GDM1 (cell line): ENCODE measurements at regions not wholly inside any gene's neighbourhood (a gene's known extent, or its start where the extent isn't known, plus 50 kb on each side); places are given as distances from the start of the nearest gene placed in this dataset.

Experiments
- DNase-seq: peaks from one replicate; lab custom pipeline; 2025; lab: John Stamatoyannopoulos, UW

DNA sequence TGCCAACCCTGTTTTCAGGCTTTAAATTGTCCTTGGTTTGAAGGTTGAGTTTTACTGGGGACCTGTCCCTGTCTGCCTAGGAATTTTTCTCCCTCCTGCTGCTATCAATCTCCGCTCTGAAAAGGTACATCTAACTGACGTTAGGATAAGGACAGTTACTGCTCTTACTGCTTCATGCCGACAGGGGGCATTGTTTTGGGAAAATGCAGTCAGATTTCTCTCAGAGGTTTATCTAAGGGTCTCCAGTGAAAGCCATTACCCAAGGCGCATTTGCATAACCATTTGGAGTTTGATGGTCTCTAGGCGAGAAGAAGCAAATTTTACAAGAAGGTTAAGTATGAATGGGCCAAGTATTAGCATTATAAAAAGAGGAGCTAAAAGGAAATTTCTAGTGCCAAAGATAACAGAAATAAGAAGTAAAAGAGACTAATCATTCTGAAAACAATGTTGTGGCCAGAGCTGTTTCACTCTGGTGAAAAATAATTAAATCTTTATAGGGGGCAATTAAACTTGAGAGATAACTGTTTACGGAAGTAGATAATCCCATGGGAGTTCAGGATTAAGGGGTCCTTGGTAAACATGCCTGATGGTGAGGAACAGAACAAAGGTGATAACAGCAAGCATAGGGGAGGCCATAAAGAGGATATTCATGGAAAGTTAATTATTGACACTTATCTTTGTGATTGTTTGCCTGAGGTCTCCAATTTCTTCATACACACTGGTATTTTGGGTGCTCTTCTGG lies 605.0 kb downstream of the MTRR start:
- no peak for DNase-seq

- DNase-seq = no peak
Measured at GRCh38 chr5:8474569-8474930, 605.6 kb downstream of the MTRR start.

DNA sequence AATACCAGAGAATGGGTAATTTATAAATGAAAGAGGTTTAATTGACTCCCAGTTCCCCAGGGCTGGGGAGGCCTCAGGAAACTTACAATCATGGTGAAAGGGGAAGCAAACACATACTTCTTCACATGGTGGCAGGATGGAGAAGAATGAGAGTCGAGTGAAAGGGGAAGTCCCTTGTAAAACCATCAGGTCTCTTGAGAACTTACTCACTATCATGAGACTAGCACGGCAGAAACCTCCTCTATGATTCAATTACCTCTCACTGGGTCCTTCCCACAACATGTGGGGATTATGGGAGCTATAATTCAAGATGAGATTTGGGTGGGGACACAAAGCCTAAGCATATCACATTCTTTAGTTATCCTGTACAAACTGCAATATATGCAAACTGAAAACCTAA lies 609.4 kb downstream of the MTRR start:
- no peak for DNase-seq

- no peak for DNase-seq
Measured at GRCh38 chr5:8481007-8481406, 612.1 kb downstream of the MTRR start.

GRCh38 chr5:8491254-8491653 lies 622.3 kb downstream of the MTRR start:
- no peak for DNase-seq

GRCh38 chr5:8493176-8493575 lies 624.2 kb downstream of the MTRR start:
- DNase-seq = no peak

GRCh38 chr5:8500426-8500825 lies 631.5 kb downstream of the MTRR start:
- DNase-seq = no peak

GRCh38 chr5:8505196-8505595 lies 636.2 kb downstream of the MTRR start:
- no peak for DNase-seq

- no peak for DNase-seq
Measured at GRCh38 chr5:8508231-8508630, 639.3 kb downstream of the MTRR start.

DNA sequence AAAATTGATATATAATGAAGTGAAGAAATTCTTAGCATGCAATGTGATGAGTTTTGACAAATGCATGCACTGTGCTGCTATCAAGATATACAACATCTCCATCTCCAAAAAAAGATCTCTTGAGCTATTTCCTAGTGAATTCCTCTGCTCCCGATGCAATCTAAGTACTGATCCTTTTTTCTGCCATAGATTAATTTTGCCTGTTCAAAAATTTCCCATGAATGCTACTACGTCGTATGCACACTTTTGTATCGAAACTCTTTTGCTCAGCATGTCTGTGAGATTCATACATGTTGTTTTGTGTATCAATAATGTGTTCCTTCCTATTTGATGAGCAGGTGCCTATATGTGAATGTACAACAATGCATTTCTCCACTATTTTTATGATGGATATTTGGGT lies 647.4 kb downstream of the MTRR start:
- DNase-seq = no peak

DNA sequence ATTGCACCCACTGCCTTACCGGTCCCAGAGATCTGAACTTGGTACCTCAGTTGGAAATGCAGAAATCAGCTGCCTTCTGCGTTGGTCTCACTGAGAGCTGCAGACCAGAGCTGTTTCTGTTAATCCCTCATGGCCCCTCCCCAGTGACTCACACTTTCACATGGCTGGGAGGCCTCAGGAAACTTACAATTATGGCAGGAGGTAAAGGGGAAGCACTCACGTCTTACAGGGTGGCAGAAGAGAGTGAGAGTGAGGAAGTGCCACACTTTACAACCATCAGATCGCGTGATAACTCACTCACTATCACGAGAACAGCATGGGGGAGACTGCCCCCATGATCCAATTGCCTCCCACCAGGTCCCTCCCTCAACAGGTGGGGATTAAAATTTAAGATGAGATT lies 648.5 kb downstream of the MTRR start:
- no peak for DNase-seq

- no peak for DNase-seq
Measured at GRCh38 chr5:8520917-8521316, 652.0 kb downstream of the MTRR start.

- no peak for DNase-seq
Measured at GRCh38 chr5:8521991-8522390, 653.0 kb downstream of the MTRR start.

DNA sequence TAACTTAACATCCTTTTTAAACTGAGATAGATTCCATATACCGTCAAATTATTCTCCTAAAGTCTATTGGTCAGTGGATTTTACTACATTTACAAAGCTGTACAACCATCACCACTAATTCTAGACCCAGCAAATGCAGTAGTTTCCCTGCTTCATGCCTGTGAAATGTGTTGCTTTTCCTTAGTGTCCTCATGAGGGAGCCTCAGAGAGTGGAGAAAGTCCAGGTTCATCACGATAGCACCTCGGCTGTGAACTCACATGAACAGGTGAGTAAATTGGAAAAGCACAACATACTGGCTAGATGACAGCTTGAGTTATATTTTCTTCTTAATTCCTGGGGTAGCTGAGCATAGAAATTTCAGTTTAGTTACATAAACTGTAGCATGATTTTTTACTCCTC lies 653.7 kb downstream of the MTRR start:
- DNase-seq = no peak

DNA sequence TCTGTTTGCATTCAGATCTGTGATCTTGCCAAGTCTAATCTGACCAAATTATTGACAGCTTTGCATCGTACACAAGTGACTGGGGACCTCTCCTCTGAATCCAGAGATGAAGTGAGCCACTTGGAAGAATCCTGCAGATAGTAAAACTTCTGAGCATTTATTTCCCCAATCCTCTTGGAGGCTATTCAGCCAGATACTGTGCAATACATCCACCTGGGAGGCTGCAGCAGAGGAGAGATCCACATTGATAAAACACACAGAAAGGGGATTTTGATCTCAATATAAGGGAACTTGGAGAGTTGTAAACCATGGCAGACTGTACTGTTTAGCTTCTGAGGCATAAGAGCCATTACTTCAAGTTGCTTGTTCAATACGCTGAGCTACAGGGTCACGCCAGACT lies 654.6 kb downstream of the MTRR start:
- DNase-seq = no peak

- DNase-seq = no peak
Measured at GRCh38 chr5:8525819-8526218, 656.9 kb downstream of the MTRR start.

GRCh38 chr5:8528106-8528505 lies 659.2 kb downstream of the MTRR start:
- DNase-seq = no peak

DNA sequence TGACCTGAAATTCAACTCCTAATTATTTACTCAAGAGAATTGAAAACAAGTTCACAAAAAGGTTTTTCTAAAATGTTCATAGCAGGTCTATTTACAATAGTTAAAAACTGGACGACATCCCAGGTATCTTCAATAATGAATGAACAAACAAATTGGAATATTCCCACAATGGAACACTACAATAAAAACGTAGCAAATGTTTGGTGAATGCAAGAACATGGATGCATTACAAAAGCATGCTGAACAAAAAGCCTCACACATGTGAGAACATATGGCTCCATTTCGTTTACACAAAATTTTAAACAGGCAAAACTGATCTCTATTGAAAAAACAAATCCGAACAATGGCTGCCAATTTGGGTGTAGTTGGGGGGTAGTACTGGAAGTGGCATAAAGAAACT lies 669.9 kb downstream of the MTRR start:
- no peak for DNase-seq

GRCh38 chr5:8540317-8540716 lies 671.4 kb downstream of the MTRR start:
- no peak for DNase-seq

GRCh38 chr5:8550921-8551320 lies 682.0 kb downstream of the MTRR start:
- no peak for DNase-seq

- DNase-seq = no peak
Measured at GRCh38 chr5:8553364-8553763, 684.4 kb downstream of the MTRR start.

DNA sequence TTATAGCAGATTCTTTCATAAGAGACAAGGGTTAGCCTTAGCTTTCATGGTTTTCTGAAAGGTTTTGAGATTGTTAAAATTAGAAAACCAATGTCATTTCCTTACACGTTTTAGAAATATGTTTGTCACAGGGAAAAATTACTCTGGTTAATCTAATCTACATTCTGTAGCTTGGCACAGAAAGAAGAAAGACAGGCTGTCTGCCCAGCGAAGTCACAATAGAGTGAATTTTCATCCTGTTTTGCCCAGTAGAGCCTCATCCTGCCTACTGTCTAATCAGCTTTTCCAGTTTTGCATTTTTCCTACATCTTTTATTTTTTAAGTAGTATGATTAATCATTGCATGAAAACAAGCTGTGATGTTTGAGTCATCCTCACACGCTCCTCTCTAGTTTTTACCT lies 688.8 kb downstream of the MTRR start:
- DNase-seq = no peak

DNA sequence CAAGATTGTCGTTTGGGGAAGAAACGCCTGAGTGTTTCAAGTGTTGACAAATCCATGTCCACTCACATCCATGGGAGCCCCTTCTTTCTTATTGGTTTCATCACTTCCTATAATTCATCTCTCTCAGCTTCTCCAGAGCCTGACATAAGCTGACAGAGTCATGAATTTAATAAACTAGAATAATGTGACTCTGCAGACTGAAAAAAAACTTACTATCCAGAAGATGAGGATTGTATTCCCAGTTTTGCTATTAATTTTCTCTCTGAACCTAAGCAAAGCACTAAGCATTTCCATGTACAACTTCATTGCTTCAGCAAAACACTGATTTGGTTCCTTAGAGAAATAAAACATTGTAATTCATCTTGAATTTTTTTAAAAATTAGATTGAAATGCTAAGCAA lies 691.8 kb downstream of the MTRR start:
- DNase-seq = no peak

- no peak for DNase-seq
Measured at GRCh38 chr5:8561224-8561840, 692.4 kb downstream of the MTRR start.
